Dendritic cell treated with granulocyte-macrophage colony-stimulating factor and Interleukin-4, amounts not matched to agents 40 ng/mL and 50 ng/mL, for 4 days (primary cell): ENCODE measurements at regions not wholly inside any gene's neighbourhood (a gene's known extent, or its start where the extent isn't known, plus 50 kb on each side); places are given as distances from the start of the nearest gene placed in this dataset.

Experiments used
- H3K27ac Mint-ChIP-seq: one replicate; pipeline ENCODE4 v1.8.0; 2022; ENCODE audit warnings: mild to moderate bottlenecking, mixed read lengths
- H3K27me3 Mint-ChIP-seq: one replicate; pipeline ENCODE4 v1.8.0; 2022; ENCODE audit warnings: mild to moderate bottlenecking, mixed read lengths
- H3K36me3 Mint-ChIP-seq: one replicate; pipeline ENCODE4 v1.8.0; 2022; ENCODE audit warnings: low read depth, mixed read lengths
- H3K4me1 Mint-ChIP-seq: one replicate; pipeline ENCODE4 v1.8.0; 2022; ENCODE audit warnings: low read depth, mixed read lengths
- H3K4me3 Mint-ChIP-seq: one replicate; pipeline ENCODE4 v1.8.0; 2022; ENCODE audit warnings: mild to moderate bottlenecking, moderate library complexity, mixed read lengths
- H3K9me3 Mint-ChIP-seq: one replicate; pipeline ENCODE4 v1.8.0; 2022; ENCODE audit warnings: mixed read lengths
- intact Hi-C: fragments of 100-400 bp; cut with micrococcal nuclease; formaldehyde crosslinking; loops from one replicate; pipeline ENCODE4 v1.15.0; 2022

DNA sequence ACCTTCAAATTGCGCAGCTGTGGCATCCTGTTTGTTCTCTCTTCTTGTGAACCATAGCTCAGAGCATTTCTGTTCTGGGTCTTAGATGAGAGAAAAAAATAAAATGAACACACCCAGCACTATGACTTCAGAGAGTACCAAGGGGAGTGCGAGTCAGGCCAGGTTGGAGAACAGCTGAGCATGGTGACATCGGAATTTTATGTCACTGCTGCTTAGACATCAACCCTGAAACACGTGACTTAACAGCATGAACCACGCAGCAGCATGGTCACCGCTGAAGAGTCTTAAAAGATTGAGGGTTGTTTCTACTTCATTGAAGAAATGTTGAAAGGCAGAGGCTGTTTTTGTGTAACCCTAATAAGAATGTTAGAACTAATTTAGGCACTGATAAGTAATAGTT, 288.8 kb upstream of the SOX11 start:
- intact Hi-C loops: no loop called here
- Mint-ChIP-seq H3K36me3 (no peaks in the 10 kb centered on the region), H3K4me3 (no peak overlapping the region), H3K4me1 (no peaks in the 10 kb centered on the region), H3K9me3 (peaks cover 10% of the 10 kb centered on the region), H3K27me3 (no peaks in the 10 kb centered on the region), H3K27ac (no peak overlapping the region)

DNA sequence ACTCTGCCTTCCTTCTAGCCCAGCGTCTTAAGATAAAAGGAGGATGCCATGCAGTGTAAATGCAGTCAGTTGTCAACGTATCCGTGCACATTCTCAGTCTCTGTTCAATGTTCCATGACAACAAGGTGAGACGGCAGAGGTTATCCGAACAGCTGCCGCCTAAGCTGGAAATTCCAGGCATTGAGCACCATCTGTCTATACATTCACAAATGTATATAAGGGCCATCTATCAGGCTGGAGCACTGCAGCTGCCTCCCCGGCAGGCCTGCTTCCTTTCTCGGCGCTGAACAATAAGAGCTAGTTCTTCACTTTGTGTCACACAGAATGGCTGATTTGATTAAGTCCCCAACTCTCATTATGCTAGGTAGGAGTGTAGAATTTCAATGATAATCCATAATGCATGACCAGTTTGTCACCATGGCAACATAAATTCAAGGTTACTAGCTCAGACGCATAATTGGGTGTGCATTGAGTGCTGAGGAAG, 282.2 kb upstream of the SOX11 start:
- intact Hi-C loops: no loop called here
- H3K9me3 Mint-ChIP-seq: peaks cover 10% of the 10 kb centered on the region
- no peaks in the 10 kb centered on the region for H3K4me1 Mint-ChIP-seq
- no peak overlapping the region for H3K4me3 Mint-ChIP-seq
- no peaks in the 10 kb centered on the region for H3K36me3 Mint-ChIP-seq
- H3K27me3 Mint-ChIP-seq: no peaks in the 10 kb centered on the region
- H3K27ac Mint-ChIP-seq: no peak overlapping the region

DNA sequence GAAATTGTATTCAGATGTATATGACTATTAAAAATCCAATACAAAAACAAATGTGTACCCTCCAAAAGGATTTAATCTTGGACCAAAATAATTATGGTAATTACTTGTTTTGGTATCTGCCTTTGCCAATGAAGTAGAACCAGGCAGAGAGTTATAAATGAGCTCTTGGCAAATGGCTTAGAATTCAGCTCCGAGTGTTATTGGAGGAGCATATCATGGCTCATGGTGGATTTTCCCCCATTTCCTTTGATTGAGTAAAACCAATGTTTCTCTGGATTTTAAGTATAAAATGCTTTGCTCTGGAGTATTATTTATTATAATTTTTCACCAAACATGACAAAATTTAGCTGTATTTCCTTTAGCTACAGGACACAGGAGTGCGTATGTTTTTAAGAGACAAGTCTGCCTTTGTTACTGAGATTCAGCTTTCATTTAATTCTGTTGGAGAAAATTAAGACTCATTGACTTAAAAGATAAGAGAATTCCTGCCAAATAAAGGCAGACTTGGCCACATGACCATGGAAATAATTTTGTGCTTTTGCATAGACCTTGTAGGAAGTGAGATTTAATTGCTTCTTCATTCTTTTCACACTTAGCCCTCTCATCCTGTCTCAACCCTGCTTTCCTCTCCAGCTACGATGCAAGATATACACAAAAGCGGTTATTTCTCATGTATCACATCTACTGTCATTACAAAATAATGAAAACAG, 281.0 kb upstream of the SOX11 start:
- no peak overlapping the region for H3K4me3 Mint-ChIP-seq
- H3K36me3 Mint-ChIP-seq: no peaks in the 10 kb centered on the region
- intact Hi-C loops: no loop called here
- H3K27me3 Mint-ChIP-seq: no peaks in the 10 kb centered on the region
- H3K27ac Mint-ChIP-seq: no peak overlapping the region
- peaks cover 4% of the 10 kb centered on the region for H3K9me3 Mint-ChIP-seq
- no peaks in the 10 kb centered on the region for H3K4me1 Mint-ChIP-seq

DNA sequence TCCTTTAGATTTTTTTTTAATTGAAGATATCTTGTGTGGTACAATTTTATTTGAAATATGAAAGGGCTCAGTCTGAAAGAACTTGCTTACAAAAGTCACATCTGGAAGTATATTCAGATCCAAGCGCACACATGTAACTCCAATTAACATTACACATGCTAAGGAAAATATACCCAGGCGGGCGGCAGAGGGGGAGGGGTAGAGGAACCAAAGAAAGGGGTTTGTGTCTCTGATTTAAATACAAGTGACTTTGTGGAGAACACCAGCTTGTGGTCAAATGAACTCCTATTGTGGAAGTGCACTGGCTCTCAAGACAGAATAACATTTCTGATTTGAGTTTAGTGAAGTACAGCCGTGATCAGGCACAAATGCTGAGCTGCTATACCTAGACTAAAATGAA, 280.2 kb upstream of the SOX11 start:
- H3K4me3 Mint-ChIP-seq: no peak overlapping the region
- peaks cover 4% of the 10 kb centered on the region for H3K9me3 Mint-ChIP-seq
- H3K36me3 Mint-ChIP-seq: no peaks in the 10 kb centered on the region
- intact Hi-C loops: no loop called here
- H3K27ac Mint-ChIP-seq: no peak overlapping the region
- H3K27me3 Mint-ChIP-seq: no peaks in the 10 kb centered on the region
- no peaks in the 10 kb centered on the region for H3K4me1 Mint-ChIP-seq

DNA sequence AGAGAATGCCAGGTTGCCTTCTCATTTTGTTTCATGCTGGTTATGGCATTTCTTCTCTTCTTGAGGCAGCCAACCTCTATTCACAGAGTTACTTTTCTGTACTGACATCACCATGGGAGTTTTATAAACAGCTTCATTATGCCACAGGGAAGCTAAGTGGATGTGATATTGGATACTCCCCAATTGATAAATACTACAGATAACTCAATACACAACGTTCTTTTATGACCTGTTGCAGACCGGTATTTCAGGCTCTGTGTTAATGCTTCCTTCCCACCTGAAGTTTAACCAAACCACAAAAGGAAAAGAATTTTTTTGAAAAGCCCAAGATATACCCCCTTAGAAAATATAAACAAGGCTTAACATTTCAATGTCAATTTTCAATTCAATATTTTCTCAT, 258.3 kb upstream of the SOX11 start:
- no peaks in the 10 kb centered on the region for H3K9me3 Mint-ChIP-seq
- intact Hi-C loops: no loop called here
- no peaks in the 10 kb centered on the region for H3K36me3 Mint-ChIP-seq
- no peak overlapping the region for H3K27ac Mint-ChIP-seq
- H3K4me3 Mint-ChIP-seq: no peak overlapping the region
- H3K4me1 Mint-ChIP-seq: no peaks in the 10 kb centered on the region
- no peaks in the 10 kb centered on the region for H3K27me3 Mint-ChIP-seq

DNA sequence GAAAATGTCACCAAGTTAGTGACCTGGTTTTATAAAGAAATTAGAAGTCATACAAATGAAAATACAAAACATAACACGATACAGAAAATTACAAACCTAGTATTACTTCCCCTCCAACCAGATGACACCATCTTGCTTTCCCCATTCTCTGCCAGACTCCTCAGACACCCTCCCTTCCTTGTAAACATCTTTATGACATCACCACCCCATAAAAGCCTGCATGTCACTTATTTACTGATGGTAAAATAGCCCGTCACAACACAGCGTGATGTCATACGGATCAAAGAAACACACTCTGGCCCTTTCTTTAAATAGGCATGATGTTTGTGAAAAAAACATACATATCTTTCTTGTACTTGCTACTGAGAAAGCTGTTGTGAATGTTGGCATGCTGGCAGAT, 254.8 kb upstream of the SOX11 start:
- no peak overlapping the region for H3K27ac Mint-ChIP-seq
- H3K9me3 Mint-ChIP-seq: no peaks in the 10 kb centered on the region
- no peaks in the 10 kb centered on the region for H3K4me1 Mint-ChIP-seq
- no peak overlapping the region for H3K4me3 Mint-ChIP-seq
- intact Hi-C loops: no loop called here
- H3K36me3 Mint-ChIP-seq: no peaks in the 10 kb centered on the region
- H3K27me3 Mint-ChIP-seq: no peaks in the 10 kb centered on the region

DNA sequence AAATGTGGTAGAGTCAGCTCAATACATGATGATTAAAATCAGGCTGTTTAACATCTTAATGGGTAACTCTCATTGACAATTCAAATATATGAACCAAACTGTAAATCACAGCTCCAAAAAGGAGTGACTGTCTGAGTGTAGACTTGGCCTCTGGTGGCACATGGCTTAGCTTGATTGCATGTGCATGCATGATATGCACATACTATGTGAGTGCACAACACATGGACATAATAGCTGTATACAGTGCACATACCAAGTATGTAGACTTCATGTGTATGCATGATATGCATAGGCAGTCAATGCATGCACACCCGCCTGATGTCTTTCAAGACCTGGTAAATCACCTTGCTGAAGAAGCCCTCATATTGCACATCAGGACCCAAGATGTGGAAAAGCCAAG, 252.0 kb upstream of the SOX11 start:
- Mint-ChIP-seq H3K27me3 (no peaks in the 10 kb centered on the region), H3K36me3 (no peaks in the 10 kb centered on the region), H3K9me3 (peaks cover 7% of the 10 kb centered on the region), H3K4me3 (no peak overlapping the region), H3K27ac (no peak overlapping the region), H3K4me1 (no peaks in the 10 kb centered on the region)
- intact Hi-C loops: no loop called here

DNA sequence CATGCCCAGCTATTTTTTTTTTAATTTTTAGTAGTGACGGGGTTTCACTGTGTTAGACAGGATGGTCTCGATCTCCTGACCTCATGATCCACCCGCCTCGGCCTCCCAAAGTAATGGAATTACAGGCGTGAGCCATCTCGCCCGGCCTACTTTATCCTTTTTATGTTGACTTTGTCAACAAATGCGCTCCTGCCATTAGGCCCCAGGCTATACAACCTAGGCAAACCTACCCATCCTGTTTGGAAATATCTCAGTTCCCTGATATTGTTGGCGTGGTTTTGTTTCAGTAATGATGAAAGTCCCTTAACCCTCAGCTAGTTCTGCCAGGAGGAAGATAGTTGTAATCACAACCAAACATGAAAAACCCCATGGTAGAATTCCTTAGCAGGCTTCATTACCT, 249.4 kb upstream of the SOX11 start:
- Mint-ChIP-seq H3K36me3 (no peaks in the 10 kb centered on the region), H3K27ac (no peak overlapping the region), H3K9me3 (peaks cover 9% of the 10 kb centered on the region), H3K4me1 (no peaks in the 10 kb centered on the region), H3K4me3 (no peak overlapping the region), H3K27me3 (no peaks in the 10 kb centered on the region)
- intact Hi-C loops: no loop called here

DNA sequence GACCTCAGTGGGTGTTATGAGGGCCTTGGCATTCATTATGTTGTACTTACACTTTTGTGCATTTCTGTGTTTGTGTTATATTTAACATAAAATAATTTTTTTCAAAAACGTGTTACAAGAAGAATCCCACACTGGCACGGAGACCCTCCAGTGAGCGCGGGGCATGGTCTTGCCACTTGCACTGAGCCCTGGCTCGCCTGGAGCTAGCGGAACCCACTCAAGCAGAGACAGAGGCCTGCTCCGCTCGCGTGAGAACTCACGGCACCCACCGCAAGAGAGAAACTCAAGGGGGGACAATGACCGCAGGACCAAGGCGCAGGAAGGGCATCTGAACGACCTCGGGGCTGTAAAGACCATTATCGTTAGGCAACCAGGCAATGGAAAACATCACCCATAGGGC, 248.0 kb upstream of the SOX11 start:
- no peaks in the 10 kb centered on the region for H3K27me3 Mint-ChIP-seq
- no peaks in the 10 kb centered on the region for H3K4me1 Mint-ChIP-seq
- H3K27ac Mint-ChIP-seq: no peak overlapping the region
- intact Hi-C loops: no loop called here
- H3K36me3 Mint-ChIP-seq: no peaks in the 10 kb centered on the region
- no peak overlapping the region for H3K4me3 Mint-ChIP-seq
- peaks cover 9% of the 10 kb centered on the region for H3K9me3 Mint-ChIP-seq

DNA sequence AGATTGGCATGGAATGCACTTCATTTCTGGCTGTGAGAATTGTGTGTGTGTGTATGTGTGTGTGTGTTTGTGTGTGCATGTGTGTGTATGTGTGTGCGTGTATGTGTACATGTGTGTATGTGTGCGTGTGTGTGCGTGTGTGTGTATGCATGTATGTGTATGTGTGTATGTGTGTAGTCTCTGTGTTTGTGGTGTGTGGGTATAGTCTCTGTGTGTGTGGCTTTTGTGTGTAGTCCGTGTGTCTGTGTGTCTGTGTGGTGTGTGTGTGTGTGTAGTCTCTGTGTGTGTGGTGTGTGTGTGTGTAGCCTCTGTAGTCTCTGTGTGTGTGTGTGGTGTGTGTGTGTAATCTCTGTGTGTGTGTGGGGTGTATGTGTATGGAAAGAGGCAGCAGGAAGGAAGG, 247.3 kb upstream of the SOX11 start:
- Mint-ChIP-seq H3K9me3 (peaks cover 9% of the 10 kb centered on the region), H3K27me3 (no peaks in the 10 kb centered on the region), H3K4me3 (no peak overlapping the region), H3K27ac (no peak overlapping the region), H3K36me3 (no peaks in the 10 kb centered on the region), H3K4me1 (no peaks in the 10 kb centered on the region)
- intact Hi-C loops: no loop called here

DNA sequence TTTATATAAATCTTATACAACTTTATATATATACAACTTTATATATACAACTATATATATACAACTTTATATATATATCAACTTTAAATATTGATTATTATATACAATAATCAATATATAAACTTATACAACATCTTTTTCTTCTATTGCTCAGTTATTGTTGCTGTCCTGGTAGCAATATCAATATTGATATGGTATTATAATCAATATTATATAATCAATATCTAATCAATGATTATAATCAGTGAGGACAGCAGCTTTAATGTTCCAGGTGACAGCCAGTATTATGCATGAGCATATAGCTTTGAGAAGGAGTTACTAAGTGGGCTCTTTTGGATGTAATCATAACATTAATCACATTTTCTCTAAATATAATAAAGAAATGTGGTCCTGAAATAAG, 242.3 kb upstream of the SOX11 start:
- Mint-ChIP-seq H3K27ac (no peak overlapping the region), H3K4me3 (no peak overlapping the region), H3K36me3 (no peaks in the 10 kb centered on the region), H3K4me1 (no peaks in the 10 kb centered on the region), H3K27me3 (no peaks in the 10 kb centered on the region), H3K9me3 (peaks cover 4% of the 10 kb centered on the region)
- intact Hi-C loops: no loop called here

DNA sequence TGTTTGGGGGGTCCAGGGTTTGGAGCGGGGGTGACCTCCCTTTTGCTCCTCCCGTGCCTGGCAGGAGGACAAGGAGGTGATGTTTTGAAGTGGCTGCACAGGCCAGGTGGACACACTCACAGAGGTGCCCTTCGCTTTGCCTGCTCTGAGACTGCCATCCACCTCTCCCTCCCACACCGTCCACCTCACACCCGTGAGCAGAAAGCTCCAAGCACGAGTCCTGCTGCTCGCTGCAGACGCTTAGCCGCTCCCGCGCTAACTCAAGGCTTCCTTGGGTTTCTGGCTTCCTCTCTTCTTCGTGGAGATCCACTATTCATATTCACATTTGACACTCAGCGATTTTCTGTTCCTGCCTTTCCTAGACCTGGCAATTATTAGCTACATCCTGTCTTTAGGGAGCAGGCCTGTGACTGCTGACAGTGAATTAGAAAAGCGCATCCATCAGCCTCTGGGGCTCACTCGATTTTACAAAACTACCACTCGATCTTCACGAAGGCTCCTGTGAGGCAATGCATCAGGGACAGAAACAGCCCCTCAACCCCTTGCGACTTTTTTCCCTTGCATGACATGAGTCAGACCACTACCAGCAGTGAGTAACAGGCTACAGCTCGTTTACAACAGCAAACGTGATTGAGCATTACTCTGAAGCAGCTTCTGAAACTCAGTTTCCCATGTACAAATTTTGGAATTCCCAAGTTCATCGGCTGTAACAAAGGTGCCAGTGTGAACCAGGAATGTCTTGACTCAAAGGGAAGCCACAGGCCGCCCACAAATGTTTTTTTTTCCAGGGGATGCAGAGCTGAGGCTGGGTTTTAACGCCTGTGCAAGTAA, 238.7 kb upstream of the SOX11 start:
- Mint-ChIP-seq H3K36me3 (no peaks in the 10 kb centered on the region), H3K4me3 (no peak overlapping the region), H3K9me3 (no peaks in the 10 kb centered on the region), H3K27ac (no peak overlapping the region), H3K27me3 (no peaks in the 10 kb centered on the region), H3K4me1 (no peaks in the 10 kb centered on the region)
- intact Hi-C loops: no loop called here

DNA sequence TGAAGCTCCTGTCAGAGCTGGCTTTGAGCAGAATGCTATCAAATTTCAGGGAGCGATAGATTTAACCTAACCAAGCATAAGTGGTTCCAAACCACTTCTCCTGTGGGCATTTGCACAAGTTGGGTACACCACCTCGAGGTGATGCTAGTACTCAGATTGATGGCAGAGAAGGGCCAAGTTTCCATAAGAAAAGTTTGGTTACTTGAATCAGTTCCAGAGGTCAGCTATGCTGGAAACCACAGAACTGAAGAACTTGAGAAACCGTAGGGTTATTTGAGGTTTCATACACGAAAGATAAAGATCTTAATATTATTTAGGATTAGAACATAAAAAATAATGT, 238.2 kb upstream of the SOX11 start:
- Mint-ChIP-seq H3K36me3 (no peaks in the 10 kb centered on the region), H3K27ac (no peak overlapping the region)
- intact Hi-C loops: no loop called here

DNA sequence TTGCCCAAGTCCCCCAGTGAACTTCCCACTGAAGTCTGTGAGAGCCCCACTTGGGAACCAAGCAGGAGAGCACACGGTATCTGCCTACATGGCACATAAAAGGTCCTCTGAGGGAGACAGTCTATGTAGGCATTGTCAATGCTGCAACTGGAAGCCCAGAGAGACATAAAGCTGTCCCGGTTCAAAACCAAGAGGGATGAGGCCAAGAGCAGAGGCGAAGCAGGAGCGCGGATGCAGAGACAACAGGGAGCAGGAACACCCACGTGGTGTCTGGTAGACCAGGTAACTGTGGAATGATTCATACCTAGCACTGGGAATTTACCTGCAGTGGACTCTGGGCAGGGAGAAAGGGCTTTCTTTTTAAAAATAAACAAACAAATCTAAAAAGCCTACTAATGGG, 233.1 kb upstream of the SOX11 start:
- Mint-ChIP-seq H3K27me3 (no peaks in the 10 kb centered on the region), H3K4me3 (no peak overlapping the region), H3K4me1 (no peaks in the 10 kb centered on the region), H3K36me3 (no peaks in the 10 kb centered on the region), H3K9me3 (no peaks in the 10 kb centered on the region), H3K27ac (no peak overlapping the region)
- intact Hi-C loops: no loop called here

More for the DNA sequence above, 238.2 kb upstream of the SOX11 start:
- Mint-ChIP-seq H3K4me1 (no peaks in the 10 kb centered on the region), H3K4me3 (no peak overlapping the region), H3K9me3 (no peaks in the 10 kb centered on the region), H3K27me3 (no peaks in the 10 kb centered on the region)

DNA sequence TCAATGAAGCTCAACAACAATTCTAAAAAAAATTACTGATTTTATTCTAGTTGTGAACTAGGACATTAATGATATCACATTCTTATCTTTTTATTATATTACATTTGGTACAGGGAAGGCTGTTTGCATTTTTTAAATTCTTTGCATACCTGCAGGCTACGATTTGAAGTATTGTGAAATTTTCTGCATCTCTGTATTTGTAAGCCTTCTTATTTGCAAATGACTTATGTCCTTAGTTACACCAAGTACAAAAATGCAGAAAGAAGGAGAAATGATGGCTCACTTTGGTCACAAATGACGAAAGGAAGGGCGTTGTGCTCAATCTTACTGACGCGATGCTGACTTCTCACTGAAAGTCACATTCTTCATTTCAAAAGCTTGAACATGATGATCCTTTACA, 227.5 kb upstream of the SOX11 start:
- Mint-ChIP-seq H3K27me3 (no peaks in the 10 kb centered on the region), H3K27ac (no peak overlapping the region), H3K9me3 (no peaks in the 10 kb centered on the region)

More for the DNA sequence above, 227.5 kb upstream of the SOX11 start:
- no peaks in the 10 kb centered on the region for H3K4me1 Mint-ChIP-seq
- intact Hi-C loops: no loop called here
- H3K36me3 Mint-ChIP-seq: no peaks in the 10 kb centered on the region
- no peak overlapping the region for H3K4me3 Mint-ChIP-seq
